ENCODE measurements at regions not wholly inside any gene's neighbourhood (a gene's known extent, or its start where the extent isn't known, plus 50 kb on each side); places are given as distances from the start of the nearest gene placed in this dataset.

DNA sequence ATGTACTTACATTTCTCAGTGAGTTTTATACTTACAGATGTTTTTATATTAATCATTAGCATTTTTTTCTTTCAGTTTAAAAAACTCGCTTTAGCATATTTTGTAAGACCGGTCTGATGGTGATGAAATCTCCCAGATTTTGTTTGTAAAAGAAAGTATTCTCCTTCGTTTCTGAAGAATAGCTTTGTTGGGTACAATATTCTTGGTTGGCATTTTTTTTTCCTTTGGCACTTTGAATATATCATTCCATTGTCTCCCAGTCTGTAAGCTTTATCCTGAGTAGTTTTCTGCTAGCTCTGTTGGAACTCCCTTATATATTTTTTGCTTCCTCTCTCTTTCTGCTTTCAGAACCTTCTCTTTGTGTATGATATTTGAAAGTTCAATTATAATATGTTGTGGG is 412.6 kb downstream of the RASEF start:
- TF ChIP-seq, protein P1, sequence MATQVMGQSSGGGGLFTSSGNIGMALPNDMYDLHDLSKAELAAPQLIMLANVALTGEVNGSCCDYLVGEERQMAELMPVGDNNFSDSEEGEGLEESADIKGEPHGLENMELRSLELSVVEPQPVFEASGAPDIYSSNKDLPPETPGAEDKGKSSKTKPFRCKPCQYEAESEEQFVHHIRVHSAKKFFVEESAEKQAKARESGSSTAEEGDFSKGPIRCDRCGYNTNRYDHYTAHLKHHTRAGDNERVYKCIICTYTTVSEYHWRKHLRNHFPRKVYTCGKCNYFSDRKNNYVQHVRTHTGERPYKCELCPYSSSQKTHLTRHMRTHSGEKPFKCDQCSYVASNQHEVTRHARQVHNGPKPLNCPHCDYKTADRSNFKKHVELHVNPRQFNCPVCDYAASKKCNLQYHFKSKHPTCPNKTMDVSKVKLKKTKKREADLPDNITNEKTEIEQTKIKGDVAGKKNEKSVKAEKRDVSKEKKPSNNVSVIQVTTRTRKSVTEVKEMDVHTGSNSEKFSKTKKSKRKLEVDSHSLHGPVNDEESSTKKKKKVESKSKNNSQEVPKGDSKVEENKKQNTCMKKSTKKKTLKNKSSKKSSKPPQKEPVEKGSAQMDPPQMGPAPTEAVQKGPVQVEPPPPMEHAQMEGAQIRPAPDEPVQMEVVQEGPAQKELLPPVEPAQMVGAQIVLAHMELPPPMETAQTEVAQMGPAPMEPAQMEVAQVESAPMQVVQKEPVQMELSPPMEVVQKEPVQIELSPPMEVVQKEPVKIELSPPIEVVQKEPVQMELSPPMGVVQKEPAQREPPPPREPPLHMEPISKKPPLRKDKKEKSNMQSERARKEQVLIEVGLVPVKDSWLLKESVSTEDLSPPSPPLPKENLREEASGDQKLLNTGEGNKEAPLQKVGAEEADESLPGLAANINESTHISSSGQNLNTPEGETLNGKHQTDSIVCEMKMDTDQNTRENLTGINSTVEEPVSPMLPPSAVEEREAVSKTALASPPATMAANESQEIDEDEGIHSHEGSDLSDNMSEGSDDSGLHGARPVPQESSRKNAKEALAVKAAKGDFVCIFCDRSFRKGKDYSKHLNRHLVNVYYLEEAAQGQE (IDR thresholded peaks at IDR 0.05; ENCODE audit: low read depth), result no peak
- TF ChIP-seq RAD21 (IDR thresholded peaks at IDR 0.05; ENCODE audit: low read depth), result no peak

Data from Ishikawa (cell line).